Activated T-helper 2 cell treated with anti-CD3 and anti-CD28 coated beads, Interferon-gamma antibody, Interleukin-2, Interleukin-4, amounts not matched to agents 10 μg/mL and 5 μg/mL and 100 μg/mL, durations not matched to agents 14 hours and 24 hours and 36 hours (primary cell): ENCODE measurements at regions not wholly inside any gene's neighbourhood (a gene's known extent, or its start where the extent isn't known, plus 50 kb on each side); places are given as distances from the start of the nearest gene placed in this dataset.

Experiments
- DNase-seq: peaks from one replicate; pipeline ENCODE4 v3.0.0; 2021; ENCODE audit warnings: low spot score
- H3K27ac Mint-ChIP-seq: one replicate; pipeline ENCODE4 v1.8.0; 2021; ENCODE audit warnings: mixed read lengths
- H3K27me3 Mint-ChIP-seq: one replicate; pipeline ENCODE4 v1.8.0; 2021; ENCODE audit warnings: low read depth, mixed read lengths
- H3K36me3 Mint-ChIP-seq: one replicate; pipeline ENCODE4 v1.8.0; 2021; ENCODE audit warnings: low read depth, mixed read lengths
- H3K4me1 Mint-ChIP-seq: one replicate; pipeline ENCODE4 v1.8.0; 2021; ENCODE audit warnings: low read depth, mixed read lengths
- H3K4me3 Mint-ChIP-seq: one replicate; pipeline ENCODE4 v1.8.0; 2021; ENCODE audit warnings: low read depth, mild to moderate bottlenecking, moderate library complexity, mixed read lengths
- H3K9me3 Mint-ChIP-seq: one replicate; pipeline ENCODE4 v1.8.0; 2021; ENCODE audit warnings: mixed read lengths
- intact Hi-C: fragments of 100-400 bp; cut with micrococcal nuclease; formaldehyde crosslinking; loops from one replicate; pipeline ENCODE4 v1.15.1; 2023

DNA sequence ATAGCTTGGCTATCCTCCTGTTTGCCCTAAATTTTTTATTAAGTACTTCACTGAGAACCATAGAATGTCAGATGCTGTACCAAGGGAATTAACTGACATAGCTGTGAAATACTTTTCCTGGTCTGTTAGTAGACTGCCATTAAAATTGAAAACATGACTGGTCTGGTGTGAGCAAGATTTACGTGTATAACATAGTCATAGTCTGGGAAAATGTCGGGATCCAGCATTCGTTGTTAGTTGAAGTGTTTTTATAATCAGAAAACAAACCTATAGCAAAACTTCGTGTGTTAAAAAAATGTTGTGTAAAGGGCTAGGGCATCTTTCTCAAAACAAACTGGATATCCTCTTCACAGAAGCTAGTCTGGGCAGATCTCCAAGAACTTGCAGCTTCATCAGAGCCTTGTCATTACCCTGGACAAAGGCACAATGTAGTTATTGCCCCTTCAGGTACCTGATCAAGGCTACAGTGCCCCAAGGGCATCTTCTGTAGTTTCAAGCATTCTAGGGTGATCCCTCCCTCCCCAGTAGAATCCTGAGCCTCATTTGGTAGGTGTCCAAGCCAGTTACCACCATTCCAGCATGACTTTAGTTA is 454.2 kb upstream of the SGCD start:
- H3K27ac Mint-ChIP-seq = no peak overlapping the region

DNA sequence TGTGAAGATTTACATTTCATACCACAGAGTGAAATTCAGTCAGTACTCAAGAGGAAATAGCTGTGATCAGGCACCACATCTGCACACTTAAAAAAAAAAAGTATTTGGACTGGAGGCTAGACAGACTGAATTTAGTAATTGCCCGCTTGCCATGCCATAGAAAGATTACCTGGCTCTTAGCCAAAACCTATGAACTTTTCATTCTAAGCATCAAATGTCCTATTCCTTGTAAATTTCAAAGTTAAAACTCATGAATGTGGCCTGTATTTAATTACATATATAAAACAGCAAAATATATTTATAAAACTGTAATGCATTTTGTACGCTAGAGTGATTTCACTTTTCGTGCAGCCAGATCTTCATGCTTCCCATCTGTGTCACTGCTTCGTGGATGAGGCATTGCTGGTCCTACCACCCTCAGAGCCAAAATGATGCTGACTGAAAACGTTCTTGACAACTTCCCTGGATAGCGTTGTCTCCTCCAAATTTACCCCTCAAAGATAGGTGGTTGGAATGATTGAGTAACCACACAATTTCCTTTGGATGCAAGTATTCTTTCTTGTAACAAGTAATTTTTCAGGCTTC is 447.9 kb upstream of the SGCD start:
- intact Hi-C loops = no loop called here
- Mint-ChIP-seq H3K4me3 (no peak overlapping the region), H3K27me3 (no peaks in the 10 kb centered on the region), H3K27ac (no peak overlapping the region), H3K4me1 (no peaks in the 10 kb centered on the region), H3K36me3 (no peaks in the 10 kb centered on the region), H3K9me3 (no peaks in the 10 kb centered on the region)
- no peak for DNase-seq

More for the DNA sequence above, 454.2 kb upstream of the SGCD start:
- no peaks in the 10 kb centered on the region for H3K36me3 Mint-ChIP-seq
- no peaks in the 10 kb centered on the region for H3K9me3 Mint-ChIP-seq
- no peaks in the 10 kb centered on the region for H3K27me3 Mint-ChIP-seq
- H3K4me1 Mint-ChIP-seq = no peaks in the 10 kb centered on the region
- intact Hi-C loops = no loop called here
- no peak for DNase-seq
- H3K4me3 Mint-ChIP-seq = no peak overlapping the region

DNA sequence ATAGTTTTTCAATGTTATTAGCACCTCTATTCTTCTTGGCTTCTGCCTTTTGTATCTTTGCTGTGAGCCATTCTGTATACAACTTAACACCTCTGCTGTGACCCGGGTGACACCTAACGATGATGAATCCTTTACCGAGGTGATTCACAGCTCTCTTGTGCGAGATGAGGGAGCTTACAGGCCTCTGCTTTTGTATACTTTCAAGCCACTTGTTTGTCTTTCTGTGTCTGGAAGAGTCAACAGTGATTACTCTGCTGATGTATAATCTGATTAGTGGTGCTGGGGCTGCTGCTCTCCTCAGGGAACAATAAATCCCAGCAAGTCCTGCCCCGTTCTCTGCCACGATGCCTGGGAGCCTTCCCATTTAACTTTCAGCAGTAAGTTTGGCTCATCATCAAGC is 442.9 kb upstream of the SGCD start:
- Mint-ChIP-seq H3K9me3 (no peaks in the 10 kb centered on the region), H3K27me3 (no peaks in the 10 kb centered on the region), H3K4me1 (no peaks in the 10 kb centered on the region), H3K4me3 (no peak overlapping the region), H3K27ac (no peak overlapping the region), H3K36me3 (no peaks in the 10 kb centered on the region)
- DNase-seq = no peak
- intact Hi-C loops = no loop called here

DNA sequence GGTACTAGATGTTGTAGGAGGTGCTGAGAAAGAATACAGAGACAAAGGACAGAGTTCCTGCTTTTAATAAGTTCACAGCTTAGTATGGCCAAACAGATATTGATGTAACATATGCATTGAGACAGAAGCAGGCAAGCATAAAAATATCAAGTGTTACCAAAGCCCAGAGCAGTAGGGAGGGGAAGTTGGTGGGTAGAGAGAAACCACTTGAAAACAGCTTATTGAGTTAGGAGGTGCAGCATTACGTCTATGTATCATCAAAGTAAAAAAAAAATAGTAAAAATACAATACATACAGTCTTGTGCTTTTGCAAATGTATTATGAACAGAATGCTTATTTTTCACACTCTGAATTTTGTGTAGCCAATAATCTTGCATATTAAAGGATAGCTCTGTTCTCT is 441.8 kb upstream of the SGCD start:
- H3K4me1 Mint-ChIP-seq = no peaks in the 10 kb centered on the region
- intact Hi-C loops = no loop called here
- no peaks in the 10 kb centered on the region for H3K36me3 Mint-ChIP-seq
- no peaks in the 10 kb centered on the region for H3K27me3 Mint-ChIP-seq
- H3K9me3 Mint-ChIP-seq = no peaks in the 10 kb centered on the region
- H3K27ac Mint-ChIP-seq = no peak overlapping the region
- DNase-seq = no peak
- H3K4me3 Mint-ChIP-seq = no peak overlapping the region

DNA sequence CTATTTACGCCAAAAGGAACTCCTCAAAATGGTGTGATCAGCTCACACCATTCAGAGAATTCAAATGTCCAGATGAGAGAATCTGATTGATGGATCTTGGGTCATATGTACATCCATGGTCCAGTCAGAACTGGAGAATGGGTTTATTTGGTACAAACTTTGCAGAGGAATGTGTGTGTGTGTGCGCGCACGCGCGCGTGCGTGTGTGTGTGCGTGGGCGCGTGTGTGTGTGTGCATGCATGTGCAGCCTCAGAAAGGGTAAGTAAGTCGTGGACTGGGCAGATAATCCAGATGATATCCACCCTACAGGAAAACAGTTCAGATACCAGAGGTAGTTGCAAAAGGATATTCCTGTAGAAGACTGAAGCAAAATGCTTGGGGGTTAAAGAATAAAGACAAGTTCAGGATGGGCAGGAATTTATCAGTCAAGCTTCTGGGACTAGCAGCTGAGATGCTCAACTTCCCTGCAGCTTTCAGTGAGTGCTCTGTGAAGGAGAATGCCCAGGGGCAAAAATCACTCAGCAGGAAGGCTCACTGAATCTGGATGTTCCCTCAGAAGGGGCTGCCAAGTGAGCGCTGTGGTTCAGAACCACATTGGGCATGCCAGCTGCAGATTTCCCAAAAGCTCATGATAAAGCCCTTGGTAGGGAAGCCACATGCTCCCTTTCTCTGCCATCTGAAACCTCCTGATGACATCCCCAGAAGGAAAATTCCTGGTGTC is 440.5 kb upstream of the SGCD start:
- Mint-ChIP-seq H3K36me3 (no peaks in the 10 kb centered on the region), H3K27me3 (no peaks in the 10 kb centered on the region), H3K27ac (no peak overlapping the region)

DNA sequence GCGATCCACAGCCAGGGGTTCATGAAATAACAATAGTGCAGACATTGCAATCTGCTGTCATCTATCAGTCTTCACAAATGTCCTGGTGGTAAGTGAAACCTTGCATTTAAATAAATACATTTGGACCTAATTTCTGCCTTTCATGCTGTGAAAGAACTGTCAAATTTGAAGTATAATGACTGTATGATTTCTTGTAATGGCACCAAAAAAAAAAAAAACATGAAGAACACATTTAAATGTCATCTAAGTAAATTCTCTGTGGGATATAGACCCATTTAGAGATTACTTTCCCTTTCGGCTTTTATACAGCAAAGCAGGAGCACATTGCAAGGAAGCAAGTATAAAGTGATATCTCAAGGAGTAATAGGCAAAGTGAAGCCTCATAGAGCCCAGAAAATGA is 431.5 kb upstream of the SGCD start:
- Mint-ChIP-seq H3K4me3 (no peak overlapping the region), H3K9me3 (no peaks in the 10 kb centered on the region), H3K4me1 (no peaks in the 10 kb centered on the region), H3K27me3 (no peaks in the 10 kb centered on the region), H3K27ac (no peak overlapping the region), H3K36me3 (no peaks in the 10 kb centered on the region)
- DNase-seq = no peak
- intact Hi-C loops = no loop called here

More for the DNA sequence above, 440.5 kb upstream of the SGCD start:
- H3K4me3 Mint-ChIP-seq = no peak overlapping the region
- H3K4me1 Mint-ChIP-seq = no peaks in the 10 kb centered on the region
- intact Hi-C loops = no loop called here
- H3K9me3 Mint-ChIP-seq = no peaks in the 10 kb centered on the region
- no peak for DNase-seq

DNA sequence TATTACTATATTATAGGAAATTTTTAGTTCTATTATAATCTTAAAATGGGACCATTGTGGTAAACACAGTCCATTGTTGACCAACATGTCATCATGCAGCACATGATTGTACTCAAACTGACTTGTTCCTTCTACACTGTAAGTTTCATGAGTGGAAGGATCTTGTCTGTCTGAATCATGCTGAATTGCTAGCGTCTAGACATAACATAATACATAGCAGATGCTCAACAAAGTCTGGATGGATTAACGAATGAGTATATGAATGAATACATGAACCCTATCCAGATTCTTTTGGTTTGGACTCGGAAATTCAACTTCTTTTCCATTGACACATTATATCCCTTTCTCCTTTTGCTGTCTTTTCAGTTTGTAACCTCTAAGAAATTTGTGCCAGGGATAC is 429.2 kb upstream of the SGCD start:
- no peak overlapping the region for H3K27ac Mint-ChIP-seq
- no peaks in the 10 kb centered on the region for H3K4me1 Mint-ChIP-seq
- H3K27me3 Mint-ChIP-seq = no peaks in the 10 kb centered on the region
- H3K4me3 Mint-ChIP-seq = no peak overlapping the region
- no peaks in the 10 kb centered on the region for H3K36me3 Mint-ChIP-seq
- H3K9me3 Mint-ChIP-seq = no peaks in the 10 kb centered on the region
- DNase-seq = no peak
- intact Hi-C loops = no loop called here

DNA sequence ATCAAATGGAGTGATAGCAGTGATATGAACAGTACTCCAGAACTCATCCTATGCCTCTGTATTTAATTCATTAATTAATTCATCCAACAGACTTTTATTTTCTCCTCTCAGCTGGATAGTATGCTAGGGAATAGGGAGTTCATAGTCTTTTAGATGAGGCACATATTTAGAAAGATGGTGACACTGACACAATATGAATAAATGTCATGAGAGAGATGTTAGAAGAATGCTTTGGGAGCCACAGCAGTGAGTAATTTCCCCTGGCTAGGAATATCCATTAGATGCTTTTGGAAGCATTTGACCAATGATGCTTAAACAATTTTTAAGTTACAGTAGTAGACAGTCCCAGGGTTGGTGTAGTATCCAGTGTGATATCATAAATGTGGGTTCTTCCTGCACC is 428.7 kb upstream of the SGCD start:
- intact Hi-C loops = no loop called here
- Mint-ChIP-seq H3K36me3 (no peaks in the 10 kb centered on the region), H3K27ac (no peak overlapping the region), H3K9me3 (no peaks in the 10 kb centered on the region), H3K4me3 (no peak overlapping the region), H3K27me3 (no peaks in the 10 kb centered on the region), H3K4me1 (no peaks in the 10 kb centered on the region)
- no peak for DNase-seq

DNA sequence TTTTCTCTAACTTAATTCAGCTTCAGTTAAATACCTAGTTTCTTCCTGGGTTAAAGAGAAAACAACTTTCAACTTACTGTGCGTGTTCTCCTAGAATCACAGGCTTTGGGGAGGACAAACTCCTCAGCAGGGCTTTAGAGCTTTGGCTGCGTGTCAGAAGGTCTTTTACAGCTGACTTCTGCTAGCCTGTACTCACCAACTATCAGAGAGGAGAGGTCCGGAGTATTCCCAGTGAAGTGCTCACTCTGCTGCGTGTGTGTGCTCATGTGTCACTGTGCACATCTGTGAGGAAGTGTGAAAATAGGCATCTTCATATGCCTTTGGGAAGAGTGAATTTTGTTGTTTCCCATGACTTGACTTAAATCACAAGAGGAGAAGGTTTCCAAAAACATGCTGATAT is 423.2 kb upstream of the SGCD start:
- no peaks in the 10 kb centered on the region for H3K9me3 Mint-ChIP-seq
- no peak overlapping the region for H3K27ac Mint-ChIP-seq
- no peaks in the 10 kb centered on the region for H3K4me1 Mint-ChIP-seq
- H3K27me3 Mint-ChIP-seq = no peaks in the 10 kb centered on the region
- intact Hi-C loops = no loop called here
- no peak for DNase-seq
- no peak overlapping the region for H3K4me3 Mint-ChIP-seq
- no peaks in the 10 kb centered on the region for H3K36me3 Mint-ChIP-seq

DNA sequence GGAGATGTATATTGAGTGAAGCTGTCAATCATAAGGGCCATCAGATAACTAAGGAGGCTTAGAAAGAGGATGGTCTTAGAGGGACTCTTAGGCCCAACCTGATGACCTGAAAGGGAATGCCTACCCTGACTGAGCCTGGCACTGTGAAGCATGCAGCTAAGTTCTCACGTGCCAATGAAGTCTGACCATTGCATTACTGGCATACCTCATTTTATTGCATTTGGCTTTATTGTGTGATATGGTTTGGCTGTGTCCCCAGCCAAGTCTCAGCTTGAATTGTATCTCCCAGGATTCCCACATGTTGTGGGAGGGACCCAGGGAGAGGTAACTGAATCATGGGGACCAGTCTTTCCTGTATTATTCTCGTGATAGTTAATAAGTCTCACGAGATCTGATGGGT is 421.6 kb upstream of the SGCD start:
- DNase-seq = no peak
- Mint-ChIP-seq H3K4me3 (no peak overlapping the region), H3K4me1 (no peaks in the 10 kb centered on the region), H3K36me3 (no peaks in the 10 kb centered on the region), H3K27ac (no peak overlapping the region), H3K9me3 (no peaks in the 10 kb centered on the region), H3K27me3 (no peaks in the 10 kb centered on the region)
- intact Hi-C loops = no loop called here

DNA sequence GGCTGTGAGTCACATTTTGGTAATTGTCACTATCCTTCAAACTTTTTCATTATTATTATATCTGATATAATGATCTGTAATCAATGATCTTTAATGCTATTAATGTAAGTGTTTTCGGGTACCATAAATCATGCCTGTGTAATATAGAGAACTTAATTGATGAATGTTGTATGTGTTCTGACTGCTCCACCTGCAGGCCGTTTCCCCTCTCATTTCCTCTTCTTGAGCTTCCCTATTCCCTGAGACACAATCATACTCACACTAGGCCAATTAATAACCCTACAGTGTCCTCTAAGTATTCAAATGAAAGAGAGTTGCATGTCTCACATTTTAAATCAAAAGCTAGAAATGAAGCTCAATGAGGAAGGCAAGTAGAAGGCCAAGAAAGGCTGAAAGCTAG is 420.9 kb upstream of the SGCD start:
- H3K27me3 Mint-ChIP-seq = no peaks in the 10 kb centered on the region
- H3K4me3 Mint-ChIP-seq = no peak overlapping the region
- no peak overlapping the region for H3K27ac Mint-ChIP-seq
- intact Hi-C loops = no loop called here
- H3K9me3 Mint-ChIP-seq = no peaks in the 10 kb centered on the region
- no peaks in the 10 kb centered on the region for H3K4me1 Mint-ChIP-seq
- no peak for DNase-seq
- H3K36me3 Mint-ChIP-seq = no peaks in the 10 kb centered on the region

DNA sequence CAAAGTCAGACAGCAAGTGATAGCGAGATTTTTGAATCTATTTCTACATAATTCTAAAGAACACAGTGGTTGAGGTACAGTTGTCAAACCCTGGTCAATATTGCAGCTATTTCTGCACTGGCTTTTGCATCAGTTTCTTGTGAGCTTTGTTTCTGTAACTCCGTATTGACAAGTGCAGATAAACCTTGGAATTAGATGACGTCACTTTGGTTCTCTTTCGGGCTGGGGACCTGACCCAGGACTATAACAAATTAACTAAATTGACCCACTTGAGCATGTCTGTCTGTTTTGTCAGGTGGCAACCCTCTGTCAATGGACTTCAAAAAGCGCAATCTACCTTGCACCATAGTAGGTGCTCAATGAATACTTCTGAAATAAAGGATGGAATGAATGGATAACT is 418.4 kb upstream of the SGCD start:
- Mint-ChIP-seq H3K9me3 (no peaks in the 10 kb centered on the region), H3K4me3 (no peak overlapping the region), H3K36me3 (no peaks in the 10 kb centered on the region), H3K27ac (no peak overlapping the region), H3K4me1 (no peaks in the 10 kb centered on the region), H3K27me3 (peaks cover 3% of the 10 kb centered on the region)
- DNase-seq = no peak
- intact Hi-C loops = no loop called here

DNA sequence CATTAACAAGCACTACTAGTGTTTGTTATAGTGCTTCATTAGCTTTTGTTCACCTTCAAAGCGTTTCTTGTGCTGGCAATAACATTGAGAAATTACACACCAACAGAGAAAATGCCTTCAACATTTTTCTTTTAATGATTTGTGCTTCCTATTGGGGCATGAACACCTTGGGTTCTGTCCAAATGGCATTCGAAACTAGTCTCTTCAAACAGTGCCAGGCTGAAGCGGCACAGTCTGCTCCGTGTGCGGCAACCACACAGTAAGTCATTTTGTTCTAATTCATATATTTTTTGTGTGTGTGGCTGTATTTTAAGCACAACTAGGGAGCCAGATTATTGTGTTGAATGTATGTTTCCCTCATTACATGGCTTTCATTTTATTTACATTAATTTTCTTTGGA is 414.7 kb upstream of the SGCD start:
- H3K27me3 Mint-ChIP-seq = peaks cover 3% of the 10 kb centered on the region
- intact Hi-C loops = no loop called here

More for the DNA sequence above, 414.7 kb upstream of the SGCD start:
- no peaks in the 10 kb centered on the region for H3K4me1 Mint-ChIP-seq
- H3K36me3 Mint-ChIP-seq = no peaks in the 10 kb centered on the region
- no peaks in the 10 kb centered on the region for H3K9me3 Mint-ChIP-seq
- no peak for DNase-seq
- H3K4me3 Mint-ChIP-seq = no peak overlapping the region
- H3K27ac Mint-ChIP-seq = no peak overlapping the region
